GM18858 (cell line): ENCODE measurements at regions not wholly inside any gene's neighbourhood (a gene's known extent, or its start where the extent isn't known, plus 50 kb on each side); places are given as distances from the start of the nearest gene placed in this dataset.
A peak's percentile ranks its signal among the peaks of the same experiment; 100 is the strongest.

ENCODE experiments used
- ATAC-seq: cut with Tn5 transposase; IDR thresholded peaks from one replicate; pipeline ENCODE4 v1.9.1; 2021; ENCODE audit not compliant: unreplicated experiment

DNA sequence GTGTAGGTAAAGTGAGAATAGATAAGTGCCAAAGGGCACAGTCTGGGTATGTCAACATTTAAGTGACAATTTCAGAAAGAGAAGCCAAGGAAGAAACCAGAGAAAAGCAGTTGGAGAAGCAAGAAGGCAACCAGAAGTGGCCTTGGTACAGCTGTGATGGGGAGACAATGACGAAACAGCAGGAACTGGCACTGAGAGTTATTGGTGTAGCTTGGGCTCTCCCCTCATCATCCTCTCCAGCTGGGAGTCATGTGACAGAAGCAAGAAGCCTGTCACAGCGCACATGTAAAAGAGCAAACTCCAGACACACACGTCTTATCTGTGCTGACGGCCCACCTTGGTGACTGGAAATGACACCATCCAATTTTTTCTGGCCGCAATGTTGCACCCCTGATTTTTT, 203.3 kb upstream of the NUDT4 start:
- no peak for ATAC-seq

DNA sequence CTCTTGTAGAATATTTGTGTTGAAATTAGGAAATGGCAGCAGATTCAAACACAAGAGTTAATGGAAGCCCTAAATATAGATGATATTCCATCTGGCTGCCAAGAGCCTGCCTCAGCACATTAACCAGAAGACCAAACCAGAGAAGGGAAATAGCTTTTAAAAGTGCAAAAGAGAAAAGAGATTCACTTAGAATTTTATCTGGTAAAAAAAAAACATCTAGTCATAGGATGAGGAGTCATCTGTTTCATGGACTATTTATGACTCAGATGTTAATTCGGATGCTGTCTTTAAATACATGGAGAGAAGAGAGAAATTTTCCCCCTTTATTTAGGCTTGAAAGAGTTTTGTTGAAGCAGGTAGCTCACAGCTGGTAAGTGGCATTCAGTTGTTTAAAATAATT, 201.6 kb upstream of the NUDT4 start:
- ATAC-seq: no peak

DNA sequence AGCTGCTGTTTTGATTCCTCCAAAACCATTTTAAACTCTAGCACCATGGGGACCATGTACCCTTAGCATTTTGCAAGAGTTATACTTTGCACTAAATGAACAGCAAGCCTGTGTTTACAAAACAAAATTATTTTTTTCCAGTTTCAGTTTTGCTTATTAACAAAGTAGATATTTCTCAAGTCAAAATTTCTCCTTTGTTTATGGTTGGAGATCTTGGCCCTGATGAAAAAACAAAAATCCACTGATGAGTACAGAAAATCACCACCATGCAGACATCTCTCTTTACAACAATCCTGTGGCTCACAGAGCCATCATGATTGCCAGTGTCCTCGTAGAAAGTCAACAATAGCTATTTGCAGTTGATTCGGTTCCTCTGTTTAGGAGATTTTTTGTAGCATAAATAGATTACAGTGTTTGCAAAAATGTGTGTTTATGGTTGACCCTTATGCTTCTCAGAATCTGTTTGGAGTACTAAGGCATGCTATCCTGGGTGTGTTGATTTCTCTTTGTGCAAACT, 201.1 kb upstream of the NUDT4 start:
- ATAC-seq: no peak

DNA sequence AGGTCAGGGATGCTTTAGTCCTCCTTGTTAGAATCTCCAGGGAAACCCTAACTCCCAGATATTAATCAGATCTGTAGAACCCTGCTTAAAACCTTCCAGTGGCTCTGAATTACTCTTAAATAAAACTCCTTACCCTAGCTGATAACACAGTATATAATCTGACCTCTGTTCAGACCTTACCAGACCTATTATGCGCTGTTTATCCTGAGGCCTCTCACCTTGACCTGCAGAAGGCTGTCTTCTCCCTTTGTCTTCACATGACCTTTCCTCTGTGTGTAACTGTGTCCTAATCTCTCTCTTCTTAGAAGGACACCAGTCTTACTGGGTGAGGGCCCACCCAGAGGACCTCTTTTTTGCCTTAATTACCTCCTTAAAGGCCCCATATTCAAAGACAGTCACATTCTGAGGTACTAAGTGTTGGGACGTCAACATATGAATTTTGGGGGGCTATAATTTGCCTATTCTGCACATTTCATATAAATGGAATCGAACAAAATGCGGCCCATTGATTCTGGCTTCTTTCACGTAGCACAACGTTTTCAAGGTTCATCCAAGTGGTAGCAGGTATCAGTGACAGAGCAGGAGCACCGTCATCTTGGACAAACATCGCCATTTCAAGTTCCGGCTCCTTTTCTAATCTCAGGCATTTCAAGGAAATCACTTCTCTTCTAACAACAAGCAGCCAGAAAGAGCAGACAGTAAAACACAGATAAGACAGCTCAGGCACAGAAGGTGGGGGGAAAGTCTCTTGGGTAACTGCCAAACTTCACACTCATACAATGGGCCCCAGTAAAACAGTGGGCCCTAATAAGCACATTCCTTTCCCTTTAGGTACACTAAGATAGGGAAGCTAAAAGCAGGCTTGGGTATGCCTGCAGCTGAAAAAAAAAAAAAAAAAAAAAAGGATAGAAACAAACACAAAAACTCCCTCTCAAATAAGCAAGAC, 200.2 kb upstream of the NUDT4 start:
- no peak for ATAC-seq

DNA sequence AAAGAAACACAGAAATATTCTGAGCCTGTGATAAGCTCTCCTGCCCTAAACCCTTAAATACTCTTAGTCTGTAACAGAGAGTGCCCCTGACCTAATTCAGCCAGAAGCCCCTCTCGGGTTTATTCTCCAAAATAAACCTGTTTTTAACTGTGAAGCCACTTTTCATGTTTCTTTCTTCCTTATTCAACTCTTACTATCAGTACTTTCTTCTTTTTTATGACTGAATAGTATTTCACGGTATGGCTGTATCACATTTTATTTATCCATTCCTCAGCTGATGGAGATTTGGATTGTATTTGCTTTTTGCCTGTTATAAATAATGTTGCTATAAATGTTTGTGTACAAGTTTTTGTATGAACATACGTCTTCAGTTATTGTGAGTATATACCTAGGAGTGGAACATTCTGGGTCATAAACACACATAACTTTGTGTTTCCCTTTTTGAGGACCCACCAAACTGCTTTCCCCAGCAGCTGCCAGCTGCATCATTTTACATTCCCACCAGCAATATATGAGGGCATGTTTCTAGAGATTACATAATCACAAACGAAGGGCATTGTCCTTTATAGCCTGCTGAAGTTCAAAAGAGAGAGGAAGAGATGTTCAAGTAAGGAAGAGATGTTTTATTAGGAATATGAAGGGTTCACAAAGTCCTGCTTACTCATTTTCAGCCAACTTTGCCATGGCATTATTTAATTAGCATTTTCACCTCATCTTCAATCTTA, 199.4 kb upstream of the NUDT4 start:
- ATAC-seq: no peak

DNA sequence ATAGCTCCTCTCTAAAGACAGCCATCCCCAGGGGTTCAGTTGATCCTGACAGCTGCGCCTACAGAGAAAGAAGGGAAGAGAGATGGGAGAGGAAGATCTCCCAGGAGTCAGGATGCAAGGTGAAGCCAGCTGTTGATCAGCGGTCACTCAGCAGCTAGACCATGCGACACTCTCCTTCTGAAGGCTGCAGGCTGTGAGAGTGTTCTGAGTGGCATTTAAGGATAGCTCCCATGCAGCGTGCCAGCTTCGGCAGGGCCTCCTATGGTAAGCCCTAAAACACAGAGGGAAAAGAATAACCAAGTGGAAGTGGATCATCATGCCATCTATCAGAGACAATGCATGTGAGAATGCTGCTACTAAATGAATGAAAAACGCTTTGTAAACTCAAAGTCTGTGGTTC, 197.9 kb upstream of the NUDT4 start:
- no peak for ATAC-seq

DNA sequence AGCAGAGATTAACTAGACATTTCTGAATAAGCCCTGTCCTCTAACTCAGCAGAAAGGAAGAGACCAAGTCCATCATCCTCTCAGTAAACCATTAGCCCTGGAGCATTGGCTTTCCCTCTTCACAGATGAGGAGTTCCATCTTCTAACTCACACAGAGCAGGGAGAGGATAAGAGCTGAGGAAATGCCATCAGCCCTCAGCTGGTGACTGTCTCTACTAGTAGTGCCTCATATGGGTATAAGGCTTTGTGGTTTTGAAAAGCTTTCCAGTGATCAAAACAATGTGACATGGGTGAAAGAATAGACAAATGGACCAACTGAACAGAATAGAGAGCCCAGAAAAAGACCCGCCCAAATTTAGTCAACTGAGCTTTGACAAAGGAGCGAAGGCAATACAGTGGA, 197.2 kb upstream of the NUDT4 start:
- no peak for ATAC-seq

DNA sequence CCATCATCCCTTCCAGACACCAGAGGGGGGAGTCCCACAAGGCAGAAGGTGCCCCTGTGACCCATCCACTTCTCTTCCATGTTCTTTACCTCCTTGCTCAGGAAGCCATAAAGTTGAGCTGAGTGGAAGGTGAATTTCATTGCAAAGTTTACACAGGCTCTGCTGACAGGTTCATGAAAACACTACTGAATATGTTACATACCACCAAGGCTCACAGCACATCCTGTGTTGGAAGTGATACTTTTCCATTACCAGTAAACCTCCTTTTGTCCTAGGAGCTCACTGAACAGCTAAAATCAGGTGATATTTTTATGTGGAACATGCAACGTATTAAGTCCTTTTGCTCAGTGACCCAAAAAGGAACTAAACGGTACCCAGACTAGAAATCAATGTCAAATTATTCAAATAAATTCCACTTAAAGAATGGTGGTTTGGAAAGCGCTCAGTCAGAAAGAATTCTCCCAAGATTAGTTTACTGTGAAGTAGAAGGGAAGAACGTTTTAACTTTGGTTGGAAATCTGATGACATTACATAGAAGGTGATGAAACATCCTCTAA, 196.2 kb upstream of the NUDT4 start:
- no peak for ATAC-seq

DNA sequence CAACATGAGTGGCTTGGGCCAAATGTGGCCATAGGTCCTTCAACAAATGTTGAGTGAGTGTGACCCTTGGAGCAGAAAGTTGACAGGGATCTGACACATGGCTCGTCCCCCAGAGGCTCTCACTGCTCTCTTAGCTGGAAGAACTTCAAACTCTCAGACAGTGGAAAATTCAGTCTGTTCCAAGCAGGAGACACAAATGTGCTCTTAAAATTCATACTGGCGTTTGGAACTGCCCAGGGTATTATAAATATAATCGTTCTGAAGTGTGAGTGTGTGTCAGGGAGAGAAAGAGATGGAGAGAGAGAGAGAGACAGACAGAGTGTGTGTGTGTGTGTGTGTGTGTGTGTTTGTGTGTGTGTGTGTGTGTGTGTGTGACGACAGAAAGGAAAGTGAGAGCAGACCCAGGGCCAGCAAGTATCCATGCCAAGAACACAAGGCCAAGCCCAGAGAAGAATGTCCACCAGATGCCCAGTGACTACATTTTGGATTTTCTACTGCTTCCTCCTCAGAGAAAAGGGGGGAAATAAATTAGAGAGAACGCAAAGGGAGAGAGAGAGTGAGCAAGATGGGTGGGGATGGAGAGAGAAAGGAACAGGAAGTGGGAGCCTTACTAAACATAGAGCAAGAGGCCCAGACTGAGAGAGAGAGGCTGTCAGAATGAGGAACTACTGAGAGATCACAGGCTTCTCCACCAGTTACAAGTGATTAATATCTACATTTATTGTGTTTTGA, 193.6 kb upstream of the NUDT4 start:
- ATAC-seq: peak; percentile 89

DNA sequence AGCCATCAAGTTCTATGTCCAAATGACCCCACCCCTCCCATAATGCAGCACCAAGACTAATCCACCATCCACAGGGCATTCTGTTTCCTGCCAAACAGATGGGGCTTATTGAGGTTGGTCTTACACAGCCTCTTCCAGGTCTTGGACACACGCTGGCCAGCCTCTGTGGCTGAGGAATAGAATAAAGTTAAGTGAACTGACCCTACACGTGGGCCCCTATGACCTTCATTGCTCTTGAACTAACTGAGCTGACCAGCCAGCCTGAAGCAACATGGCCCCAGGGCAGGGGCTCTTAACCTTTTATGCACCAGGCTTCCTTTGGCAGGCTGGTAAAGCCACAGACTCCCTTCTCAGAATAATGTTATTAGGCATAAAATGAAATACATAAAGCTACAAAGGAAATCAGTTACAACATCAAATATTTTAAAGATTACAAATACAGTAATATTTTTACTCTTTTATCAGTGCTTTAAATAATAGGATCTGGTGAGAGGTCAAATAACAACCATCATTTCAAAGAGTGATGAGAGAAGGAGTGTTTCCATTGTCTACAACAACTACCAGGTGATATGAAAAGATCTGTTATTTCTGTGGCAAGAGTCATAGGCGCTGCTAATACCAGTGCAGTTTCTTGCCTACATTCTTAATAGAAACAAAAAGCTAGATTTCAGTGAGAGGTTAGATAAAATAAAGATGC, 192.9 kb upstream of the NUDT4 start:
- ATAC-seq: no peak

DNA sequence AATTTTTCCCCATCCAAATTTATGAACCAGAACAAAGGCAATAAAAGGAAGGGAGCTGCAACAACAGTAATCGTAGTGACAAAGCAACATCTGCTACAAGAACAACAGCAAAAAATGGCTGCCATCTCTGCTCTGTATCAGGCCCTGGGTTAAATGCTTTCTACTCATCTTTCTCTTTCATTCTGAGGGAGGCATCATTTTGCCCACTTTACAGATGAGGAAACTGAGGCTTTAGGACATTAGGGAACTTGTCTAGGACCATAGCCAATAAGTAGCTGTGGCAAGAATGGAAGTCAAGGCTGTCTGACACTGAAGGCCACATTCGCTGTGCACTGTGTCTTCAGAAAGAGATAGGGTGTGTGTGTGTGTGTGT, 192.4 kb upstream of the NUDT4 start:
- ATAC-seq: no peak

DNA sequence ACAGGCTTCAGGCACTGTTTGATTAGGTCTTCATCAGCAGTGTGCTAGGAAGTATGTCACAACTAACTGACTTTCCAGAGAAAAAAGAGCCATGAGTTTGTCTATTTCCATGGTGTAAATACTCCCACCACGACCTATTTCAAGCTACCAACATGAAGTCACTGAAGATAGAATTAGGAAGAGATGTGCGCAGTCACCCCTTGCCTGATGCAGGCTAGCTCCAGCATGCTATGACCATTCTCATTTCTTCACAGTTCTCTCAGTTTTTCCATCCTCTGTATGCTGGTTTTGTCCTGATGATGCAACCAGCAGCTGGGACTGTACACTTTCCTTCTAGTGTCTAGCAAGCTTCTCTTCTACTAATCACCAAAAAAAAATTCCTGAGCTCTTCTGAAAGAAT, 191.6 kb upstream of the NUDT4 start:
- ATAC-seq: no peak

DNA sequence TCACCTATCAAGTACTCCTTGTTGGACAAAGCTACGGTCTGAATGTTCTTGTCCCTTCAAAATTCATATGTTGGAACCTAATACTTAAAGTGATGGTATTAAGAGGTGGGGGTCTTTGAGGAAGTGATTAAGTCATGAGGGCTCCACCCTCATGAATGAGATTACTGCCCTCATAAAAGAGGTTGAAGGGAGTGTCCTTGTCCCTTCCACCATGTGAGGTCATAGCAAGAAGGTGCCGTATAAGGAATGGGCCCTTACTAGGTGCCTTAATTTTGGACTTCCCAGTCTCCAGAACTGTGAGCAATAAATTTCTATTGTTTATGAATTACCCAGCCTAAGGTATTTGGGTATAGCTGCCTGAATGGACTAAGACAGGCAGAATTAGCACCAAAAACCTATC, 191.1 kb upstream of the NUDT4 start:
- ATAC-seq: no peak

DNA sequence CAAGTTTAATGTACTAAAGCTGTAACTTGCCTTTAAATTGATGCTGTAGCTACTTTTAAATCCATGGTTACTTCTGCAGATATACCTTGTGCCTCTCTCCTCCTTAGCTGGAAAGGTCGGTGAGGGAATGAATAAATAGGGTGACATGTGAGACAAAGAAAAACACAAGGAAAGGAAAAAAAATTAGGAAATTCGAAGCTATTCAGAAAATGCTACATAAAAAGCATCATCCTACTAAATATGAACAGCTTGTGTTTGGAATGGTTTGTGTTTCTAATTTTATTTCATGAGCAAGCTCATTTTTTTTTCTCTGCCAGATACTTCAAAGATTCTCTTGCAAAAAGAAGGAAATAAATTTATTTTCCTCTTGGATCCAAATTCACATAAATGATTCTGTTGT, 186.3 kb upstream of the NUDT4 start:
- ATAC-seq: no peak

DNA sequence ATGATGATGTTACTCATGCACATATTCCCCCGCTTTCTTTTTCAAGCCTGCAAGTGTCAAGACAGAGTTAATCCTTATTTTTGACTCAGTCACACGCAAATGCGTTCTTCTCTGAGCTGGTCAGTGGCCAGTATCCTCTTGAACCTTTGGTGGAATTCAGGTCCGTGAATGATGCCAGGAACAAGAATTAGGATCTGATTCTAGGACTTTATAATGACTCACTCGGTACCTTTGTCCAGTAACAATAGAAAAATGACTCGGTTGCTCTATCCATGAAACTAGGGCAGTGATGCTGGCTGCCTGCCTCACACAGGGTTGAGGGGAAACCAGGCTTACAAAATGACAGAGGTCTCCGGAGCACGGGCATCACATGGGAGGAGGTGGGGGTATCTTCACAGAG, 185.8 kb upstream of the NUDT4 start:
- ATAC-seq: no peak

DNA sequence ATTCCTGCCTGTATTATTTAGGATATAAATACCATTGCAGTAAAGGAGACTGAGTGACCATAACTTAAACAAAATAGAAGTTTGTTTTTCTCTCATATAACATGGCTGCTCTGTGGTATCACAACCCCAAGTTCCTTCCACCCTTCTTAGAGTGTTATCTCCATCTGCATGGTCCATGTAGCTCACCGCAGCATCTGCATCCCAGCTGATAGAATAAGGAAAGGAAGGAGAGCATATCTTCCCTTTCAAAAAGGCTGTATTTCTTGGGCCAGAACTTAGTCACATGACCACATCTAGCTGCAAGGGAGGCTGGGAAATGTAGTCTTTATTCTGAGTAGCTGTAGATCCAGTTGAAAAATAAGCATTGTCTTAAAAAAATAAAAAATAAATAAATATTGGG, 184.8 kb upstream of the NUDT4 start:
- ATAC-seq: no peak

DNA sequence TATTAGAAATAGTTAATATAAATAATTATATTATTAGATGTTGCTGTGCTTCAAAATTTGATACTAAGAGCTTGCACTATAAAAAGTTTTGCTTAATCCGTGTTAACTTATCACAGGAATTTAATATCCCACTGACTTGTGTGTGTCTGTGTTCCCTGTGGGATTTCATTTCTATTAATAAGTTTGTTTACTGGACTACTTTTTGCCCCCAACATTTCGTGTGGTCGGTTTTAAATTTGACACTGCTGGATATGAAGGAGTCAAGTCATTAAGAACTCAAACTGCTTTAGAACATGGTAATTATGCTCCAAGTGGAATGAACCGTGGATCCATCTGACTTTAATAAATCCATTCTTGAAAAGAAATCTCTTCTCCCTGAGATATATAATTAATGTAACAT, 182.2 kb upstream of the NUDT4 start:
- ATAC-seq: no peak

DNA sequence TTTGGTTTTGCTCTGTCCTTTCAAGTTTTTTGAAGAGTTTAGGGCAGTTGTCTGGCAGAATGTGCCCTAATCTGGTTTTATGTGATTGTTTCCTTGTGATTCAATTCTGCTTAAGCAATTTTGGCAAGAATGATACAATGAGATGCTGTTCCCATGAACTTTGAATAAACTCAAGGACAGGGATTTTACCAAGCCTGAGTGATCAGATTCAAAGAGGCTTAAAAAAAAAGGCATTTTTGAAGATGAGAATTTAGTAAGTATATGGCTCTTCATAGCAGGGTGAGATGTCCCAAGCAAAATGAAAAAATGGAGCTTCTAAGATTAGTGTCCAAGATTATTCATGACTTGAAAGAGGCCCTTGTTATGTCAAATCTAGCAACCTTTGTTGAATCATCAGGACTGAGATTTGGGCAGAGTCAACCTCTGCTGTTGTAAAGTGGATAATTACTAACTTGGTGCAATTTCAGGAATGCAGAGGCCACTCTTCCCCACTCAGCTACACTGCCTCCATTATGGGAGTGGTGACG, 180.6 kb upstream of the NUDT4 start:
- ATAC-seq: no peak

DNA sequence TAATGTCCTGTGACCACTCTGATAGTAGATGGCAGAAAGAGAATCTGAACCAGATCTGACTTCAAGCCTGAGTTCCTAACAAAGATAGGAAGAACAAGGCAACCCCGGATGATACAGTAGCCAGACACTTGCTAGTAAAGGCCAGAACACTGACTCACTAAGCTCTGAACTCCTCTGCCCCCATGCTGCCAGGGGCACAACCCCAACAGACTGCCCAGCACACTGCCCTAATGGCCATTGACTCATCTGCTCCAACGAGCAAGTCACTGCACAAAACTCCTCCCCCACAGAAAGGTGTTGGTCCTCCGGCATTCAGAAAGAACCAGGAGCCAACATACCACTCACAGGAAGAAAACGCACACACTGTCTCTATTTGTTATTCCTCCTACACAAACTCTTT, 179.6 kb upstream of the NUDT4 start:
- no peak for ATAC-seq

DNA sequence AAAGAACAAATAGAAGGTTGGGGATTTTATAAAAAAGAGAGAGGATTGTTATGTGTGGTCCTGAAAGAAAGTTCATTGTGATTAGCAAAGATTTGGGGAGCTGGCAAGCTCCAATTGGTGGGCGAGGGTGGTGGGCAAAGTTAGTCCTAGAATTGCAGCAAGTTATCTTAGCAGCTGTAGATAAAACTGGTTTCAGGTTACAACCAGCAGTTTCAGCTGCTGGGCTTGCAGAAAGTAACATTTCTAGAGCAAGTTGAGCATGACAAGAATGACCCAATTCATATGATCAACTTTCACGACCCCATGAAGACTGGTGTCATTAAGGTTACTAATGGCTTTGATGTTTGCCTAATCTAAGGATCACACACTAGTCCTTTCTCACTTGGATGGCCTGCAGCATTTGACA, 177.9 kb upstream of the NUDT4 start:
- ATAC-seq: no peak
